GM12878 (cell line): ENCODE measurements at regions not wholly inside any gene's neighbourhood (a gene's known extent, or its start where the extent isn't known, plus 50 kb on each side); places are given as distances from the start of the nearest gene placed in this dataset.

ENCODE experiments used
- ATAC-seq: fragments of 200-7000 bp; cut with Tn5 transposase; 3 replicates; pipeline ENCODE4 v1.9.1; 2020; ENCODE audit warnings: mild to moderate bottlenecking, moderate library complexity
- BruUV-seq: library from RNA; stranded (reverse); fragments of 400-500 nt; replicated peaks from 2 replicates; lab custom pipeline; 2021; lab: Mats Ljungman, UMichigan
- CTCF ChIA-PET: fragments of 300-600 bp; sonication (Branson Sonifier 250); formaldehyde crosslinking; extraction: SDS; loops from one replicate; lab custom pipeline; 2021; ENCODE audit warnings: inconsistent platforms; lab: Yijun Ruan, JAX
- POLR2A ChIA-PET: fragments of 350-600 bp; formaldehyde crosslinking; extraction: SDS; loops from one replicate; lab custom pipeline; 2021; ENCODE audit warnings: inconsistent platforms; lab: Charles Lee
- RAD21 ChIA-PET: fragments of 300-600 bp; sonication (Branson Sonifier 250); formaldehyde crosslinking; loops from one replicate; lab custom pipeline; 2023; ENCODE audit warnings: antibody characterized with exemption; ENCODE audit not compliant: unreplicated experiment; lab: Charles Lee
- SMC1A ChIA-PET: fragments of 300-600 bp; sonication (Branson Sonifier 250); formaldehyde crosslinking; loops from one replicate; lab custom pipeline; 2023; ENCODE audit not compliant: unreplicated experiment, uncharacterized antibody; lab: Charles Lee
- DNase-seq: peaks from one replicate; pipeline ENCODE4 v3.0.0-alpha.2; 2011; ENCODE audit warnings: low read depth, low spot score
- FAIRE-seq: peaks from 3 replicates; lab custom pipeline; 2011; peaks lifted over from hg19 to GRCh38; lab: Jason Lieb, UNC
- H2AFZ ChIP-seq: 2 replicates; pipeline ENCODE4 v1.6.0; 2011; ENCODE audit warnings: low read depth, low read length, control low read depth; ENCODE audit not compliant: control insufficient read depth
- H3K27ac ChIP-seq: 2 replicates; pipeline ENCODE4 v1.5.1; 2011; ENCODE audit warnings: control low read depth; ENCODE audit not compliant: control insufficient read depth, insufficient read depth
- H3K27me3 ChIP-seq, 2 experiments: replicated peaks in 1 of 2; 2 replicates each; pipeline versions ENCODE4 v1.6.0 to v1.6.1; 2011; ENCODE audit warnings: low read length in 1 of 2; ENCODE audit not compliant: control insufficient read depth in 2 of 2, insufficient read depth in 2 of 2
- H3K36me3 ChIP-seq, 2 experiments: 2 replicates each; pipeline ENCODE4 v1.5.1; 2011; ENCODE audit warnings: low read length in 1 of 2; ENCODE audit not compliant: control insufficient read depth in 2 of 2, insufficient read depth in 2 of 2
- H3K4me1 ChIP-seq: 2 replicates; pipeline ENCODE4 v1.6.1; 2011; ENCODE audit warnings: mild to moderate bottlenecking, low read length, moderate library complexity, mixed read lengths; ENCODE audit not compliant: control insufficient read depth, insufficient read depth
- H3K4me2 ChIP-seq: 2 replicates; pipeline ENCODE4 v1.6.0; 2011; ENCODE audit warnings: control low read depth; ENCODE audit not compliant: control insufficient read depth, insufficient read depth
- H3K4me3 ChIP-seq: fragments of 200-600 bp; sonication (generic); 2 replicates; pipeline ENCODE4 v1.5.1; 2016
- H3K79me2 ChIP-seq: 2 replicates; pipeline ENCODE4 v1.6.0; 2011; ENCODE audit warnings: low read length; ENCODE audit not compliant: control insufficient read depth, insufficient read depth
- H3K9ac ChIP-seq: 2 replicates; pipeline ENCODE4 v1.8.0; 2011; ENCODE audit warnings: low read length, control low read depth, mixed read lengths; ENCODE audit not compliant: control insufficient read depth, insufficient read depth
- H3K9me3 ChIP-seq: replicated peaks from 3 replicates; pipeline ENCODE4 v1.5.1; 2011; ENCODE audit warnings: mild to moderate bottlenecking, low read length; ENCODE audit not compliant: control insufficient read depth, insufficient read depth
- H4K20me1 ChIP-seq: 2 replicates; pipeline ENCODE4 v1.6.0; 2011; ENCODE audit not compliant: control insufficient read depth, insufficient read depth
- CHD1 ChIP-seq: IDR thresholded peaks from 2 replicates; pipeline ENCODE4 v1.6.1; 2012; ENCODE audit warnings: low read depth, low read length, improper control_type of control experiment
- EP300 ChIP-seq, 2 experiments: fragments of 150-350 bp in 1 of 2; IDR thresholded peaks; 2 replicates each; pipeline ENCODE4 v1.6.1; 2011 to 2012; ENCODE audit warnings: low read depth in 2 of 2, low read length in 2 of 2, borderline replicate concordance in 1 of 2, improper control_type of control experiment in 1 of 2, inconsistent platforms in 1 of 2; ENCODE audit not compliant: control insufficient read depth in 1 of 2
- ETV6 ChIP-seq, 2 experiments: fragments of 450-650 bp in 1 of 2; IDR thresholded peaks in 1 of 2; conservative IDR thresholded peaks in 1 of 2; 2 replicates each; pipeline ENCODE4 v1.6.1; 2014; ENCODE audit warnings: antibody characterized with exemption in 1 of 2, borderline replicate concordance in 1 of 2, low read depth in 1 of 2, mild to moderate bottlenecking in 1 of 2, moderate library complexity in 1 of 2
- HDGF ChIP-seq: fragments of 450-650 bp; IDR thresholded peaks from 2 replicates; pipeline ENCODE4 v1.6.1; 2016; ENCODE audit warnings: antibody characterized with exemption
- IRF4 ChIP-seq: IDR thresholded peaks from 2 replicates; pipeline ENCODE4 v1.6.1; 2011; ENCODE audit warnings: low read depth, low read length
- KLF5 ChIP-seq: fragments of 450-650 bp; IDR thresholded peaks from 2 replicates; pipeline ENCODE4 v1.6.1; 2014; ENCODE audit warnings: mild to moderate bottlenecking; ENCODE audit not compliant: partially characterized antibody
- NFXL1 ChIP-seq: fragments of 450-650 bp; IDR thresholded peaks from 2 replicates; pipeline ENCODE4 v1.6.1; 2017; ENCODE audit warnings: antibody characterized with exemption, mild to moderate bottlenecking, borderline replicate concordance
- NFYA ChIP-seq: IDR thresholded peaks from 2 replicates; pipeline ENCODE4 v1.6.1; 2011; ENCODE audit warnings: low read depth, mild to moderate bottlenecking, low read length, improper control_type of control experiment, borderline replicate concordance
- POLR2AphosphoS2 ChIP-seq: IDR thresholded peaks from 2 replicates; pipeline ENCODE4 v1.6.1; 2011; ENCODE audit warnings: low read depth, mild to moderate bottlenecking, low read length, improper control_type of control experiment, moderate library complexity
- SIN3A ChIP-seq: IDR thresholded peaks from 2 replicates; pipeline ENCODE4 v1.6.1; 2012; ENCODE audit warnings: low read depth, low read length, improper control_type of control experiment
- SKIL ChIP-seq: fragments of 450-650 bp; IDR thresholded peaks from 2 replicates; pipeline ENCODE4 v1.6.1; 2017; ENCODE audit warnings: mild to moderate bottlenecking, low read depth, inconsistent platforms; ENCODE audit not compliant: poor library complexity, severe bottlenecking
- SMAD5 ChIP-seq: IDR thresholded peaks from 2 replicates; pipeline ENCODE4 v1.6.1; 2016; ENCODE audit warnings: antibody characterized with exemption, low read depth
- ZNF207 ChIP-seq: fragments of 450-650 bp; IDR thresholded peaks from 2 replicates; pipeline ENCODE4 v1.6.1; 2014; ENCODE audit warnings: antibody characterized with exemption, mild to moderate bottlenecking, borderline replicate concordance
- ZNF217 ChIP-seq: fragments of 450-650 bp; IDR thresholded peaks from 2 replicates; pipeline ENCODE4 v1.6.1; 2017; ENCODE audit warnings: antibody characterized with exemption, mild to moderate bottlenecking
- ZNF24 ChIP-seq: fragments of 450-650 bp; IDR thresholded peaks from 2 replicates; pipeline ENCODE4 v1.6.1; 2017; ENCODE audit warnings: antibody characterized with exemption, mild to moderate bottlenecking
- WGBS: methylation state at CpG from one replicate; pipeline ENCODE4 v1.1.6; 2016; ENCODE audit warnings: low lambda C conversion rate; ENCODE audit not compliant: insufficient replicate concordance, insufficient coverage; ENCODE audit errors: missing lambda C conversion rate; 5-methylcytosine and 5-hydroxymethylcytosine counted together
- in situ Hi-C: fragments of 300-500 bp; cut with MboI; formaldehyde crosslinking; loops from 9 replicates; pipeline ENCODE4 v1.14.3; 2018; ENCODE audit warnings: mixed read lengths
- intact Hi-C: fragments of 100-400 bp; cut with micrococcal nuclease; formaldehyde crosslinking; loops from one replicate; pipeline ENCODE4 v1.14.2; 2022; ENCODE audit not compliant: unreplicated experiment

- ChIA-PET CTCF (no interaction called here), RAD21 (no interaction called here), SMC1A (no interaction called here), POLR2A (no interaction called here)
- TF ChIP-seq IRF4 (no peak), CHD1 (no peak), HDGF (no peak), NFYA (no peak), KLF5 (no peak), NFXL1 (no peak), SIN3A (no peak), ZNF207 (no peak), ZNF24 (no peak), SMAD5 (no peak), POLR2AphosphoS2 (no peak), ETV6 (conservative IDR thresholded peaks at IDR 0.05 in 1 of 2, IDR thresholded peaks at IDR 0.05 in 1 of 2; ENCODE audit: borderline replicate concordance in 1 of 2, low read depth in 1 of 2) (no peak), ZNF217 (no peak), EP300 (IDR thresholded peaks at IDR 0.05; ENCODE audit: borderline replicate concordance in 1 of 2, control insufficient read depth in 1 of 2, low read depth in 2 of 2, low read length in 2 of 2) (no peak), SKIL (no peak)
- in situ Hi-C loops, result no loop called here
- Histone ChIP-seq H3K27me3 (no peaks in the 10 kb centered on the region), H3K9ac (no peak overlapping the region), H3K9me3 (no peaks in the 10 kb centered on the region), H3K27ac (no peak overlapping the region), H4K20me1 (no peaks in the 10 kb centered on the region), H3K4me2 (no peak overlapping the region), H3K79me2 (no peaks in the 10 kb centered on the region), H3K36me3 (no peaks in the 10 kb centered on the region), H3K4me1 (no peaks in the 10 kb centered on the region), H2AFZ (no peak overlapping the region), H3K4me3 (no peak overlapping the region)
- FAIRE-seq, result no peak
- intact Hi-C loops, result no loop called here
- WGBS, result 13% methylated on average over 4 of the region's 4 CpGs
- no peak for ATAC-seq
- BruUV-seq, result no TSS peak
- DNase-seq, result no peak
Observed at GRCh38 chr7:33829536-33829935, 75.8 kb upstream of the BMPER start.
